NOMO-1 treated with DMSO at 0.1 percent for 48 hours (cell line): ENCODE measurements at regions not wholly inside any gene's neighbourhood (a gene's known extent, or its start where the extent isn't known, plus 50 kb on each side); places are given as distances from the start of the nearest gene placed in this dataset.
A peak's percentile ranks its signal among the peaks of the same experiment; 100 is the strongest.
"Not testable (repeated sequence)": the region's sequence is repeated elsewhere in the genome, so short reads cannot be mapped to it uniquely, and the experiment has no call there.

Source experiments
- DNase-seq: peaks from one replicate; lab custom pipeline; 2025; ENCODE audit not compliant: unreplicated experiment; lab: John Stamatoyannopoulos, UW

GRCh38 chr9:86500667-86501435 is 146.6 kb upstream of the TUT7 start:
- peak; percentile 33 for DNase-seq

- no peak for DNase-seq
These were observed 145.8 kb upstream of the TUT7 start for GRCh38 chr9:86500031-86500430.

- DNase-seq, result no peak
These were observed 140.5 kb upstream of the TUT7 start for GRCh38 chr9:86494644-86495111.

- no peak for DNase-seq
These were observed 137.5 kb upstream of the TUT7 start for GRCh38 chr9:86491468-86492266.

- DNase-seq, result no peak
These were observed 134.6 kb upstream of the TUT7 start for GRCh38 chr9:86488794-86489193.

- DNase-seq, result no peak
These were observed 134.1 kb upstream of the TUT7 start for GRCh38 chr9:86488345-86488744.

- no peak for DNase-seq
These were observed 133.6 kb upstream of the TUT7 start for GRCh38 chr9:86487838-86488233.

GRCh38 chr9:86486891-86487837 is 133.0 kb upstream of the TUT7 start:
- peak; percentile 27 for DNase-seq

GRCh38 chr9:86485359-86485758 is 131.1 kb upstream of the TUT7 start:
- DNase-seq, result no peak

GRCh38 chr9:86483496-86483895 is 129.3 kb upstream of the TUT7 start:
- no peak for DNase-seq

GRCh38 chr9:86481466-86481865 is 127.3 kb upstream of the TUT7 start:
- DNase-seq, result no peak

GRCh38 chr9:86475255-86475654 is 121.0 kb upstream of the TUT7 start:
- not testable (repeated sequence) for DNase-seq

- no peak for DNase-seq
These were observed 117.1 kb upstream of the TUT7 start for GRCh38 chr9:86471171-86471815.

- no peak for DNase-seq
These were observed 116.1 kb upstream of the TUT7 start for GRCh38 chr9:86470326-86470725.

- no peak for DNase-seq
These were observed 115.5 kb upstream of the TUT7 start for GRCh38 chr9:86469476-86470250.

- DNase-seq, result peak; percentile 0
These were observed 110.0 kb upstream of the TUT7 start for GRCh38 chr9:86464242-86464641.

- no peak for DNase-seq
These were observed 106.2 kb upstream of the TUT7 start for GRCh38 chr9:86460216-86461002.

- DNase-seq, result no peak
These were observed 105.5 kb upstream of the TUT7 start for GRCh38 chr9:86459599-86460155.

- no peak for DNase-seq
These were observed 105.0 kb upstream of the TUT7 start for GRCh38 chr9:86459191-86459590.
